ENCODE measurements at regions not wholly inside any gene's neighbourhood (a gene's known extent, or its start where the extent isn't known, plus 50 kb on each side); places are given as distances from the start of the nearest gene placed in this dataset.

DNA sequence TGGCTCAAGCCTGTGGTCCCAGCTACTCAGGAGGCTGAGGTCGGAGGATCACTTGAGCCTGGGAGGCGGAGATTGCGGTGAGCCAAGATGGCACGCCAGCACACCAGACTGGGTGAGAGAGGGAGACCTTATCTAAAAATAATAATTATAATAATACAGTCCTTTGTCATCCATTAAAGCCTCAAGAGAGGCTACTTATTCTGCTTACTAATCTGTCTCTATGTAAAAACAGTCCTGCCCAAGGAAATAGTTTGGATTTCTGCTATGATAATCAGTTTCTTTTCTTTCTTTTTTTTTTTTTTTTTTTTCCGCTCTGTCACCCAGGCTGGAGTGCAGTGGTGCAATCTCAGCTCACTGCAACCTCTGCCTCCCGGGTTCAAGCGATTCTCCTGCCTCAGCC is 228.3 kb downstream of the C1D start:
- in situ Hi-C loops (cut with MboI; ENCODE audit: low pct_unique_long_range_greater_than_20kb in 2 of 9, low sequenced_read_pairs in 9 of 9, unreplicated experiment in 9 of 9): loop anchor here in 2 of 9 experiments (25.0 kb wide), 1 partner anchor 1397 kb away; the partner anchor contains the start of gene MEIS1 (in 2 of the 2)
- 48 to 100% (median 94%) methylated on average over 1 to 5 of the region's 7 CpGs; no CpG with 5 or more reads in 5 of the 10 experiments for WGBS, 10 experiments
- no peak overlapping the region for H3K27ac ChIP-seq

DNA sequence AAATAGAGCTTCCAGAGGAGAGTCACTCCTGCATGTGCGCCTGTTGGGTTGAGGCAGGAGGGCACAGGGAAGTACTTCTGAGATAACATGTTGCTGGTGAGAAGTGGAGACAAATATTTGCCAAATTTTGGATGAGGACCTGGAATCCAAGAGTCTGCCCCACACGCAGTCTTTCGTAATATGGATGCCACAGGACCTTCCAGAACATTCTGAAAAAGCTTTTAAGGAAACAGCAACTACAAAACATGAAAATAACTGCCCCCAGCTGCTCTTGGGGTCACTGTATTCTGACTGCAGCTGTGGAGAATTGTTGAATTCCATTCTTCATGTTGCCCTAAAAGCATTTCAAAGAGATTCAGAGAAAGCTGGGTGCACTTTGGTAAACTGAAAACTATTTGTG is 227.5 kb downstream of the C1D start:
- Histone ChIP-seq H3K4me3 (no peak overlapping the region), H3K27ac (no peak overlapping the region), H3K4me1 (replicated peaks in 1 of 2) (peaks cover 0 to 2% of the 10 kb centered on the region in 2 donors)
- WGBS, 10 experiments: 67 to 100% (median 97%) methylated on average over 1 to 3 of the region's 3 CpGs; no CpG with 5 or more reads in 6 of the 10 experiments
- in situ Hi-C loops (cut with MboI; ENCODE audit: low pct_unique_long_range_greater_than_20kb in 2 of 9, low sequenced_read_pairs in 9 of 9, unreplicated experiment in 9 of 9): loop anchor here in 2 of 9 experiments (25.0 kb wide), 1 partner anchor 1398 kb away; the partner anchor contains the start of gene MEIS1 (in 2 of the 2)
- ATAC-seq (replicated peaks in 6 of 8): no peak

More for the DNA sequence above, 228.3 kb downstream of the C1D start:
- H3K4me3 ChIP-seq: no peak overlapping the region
- ATAC-seq (replicated peaks in 6 of 8): no peak
- H3K4me1 ChIP-seq (replicated peaks in 1 of 2): no peaks in the 10 kb centered on the region

DNA sequence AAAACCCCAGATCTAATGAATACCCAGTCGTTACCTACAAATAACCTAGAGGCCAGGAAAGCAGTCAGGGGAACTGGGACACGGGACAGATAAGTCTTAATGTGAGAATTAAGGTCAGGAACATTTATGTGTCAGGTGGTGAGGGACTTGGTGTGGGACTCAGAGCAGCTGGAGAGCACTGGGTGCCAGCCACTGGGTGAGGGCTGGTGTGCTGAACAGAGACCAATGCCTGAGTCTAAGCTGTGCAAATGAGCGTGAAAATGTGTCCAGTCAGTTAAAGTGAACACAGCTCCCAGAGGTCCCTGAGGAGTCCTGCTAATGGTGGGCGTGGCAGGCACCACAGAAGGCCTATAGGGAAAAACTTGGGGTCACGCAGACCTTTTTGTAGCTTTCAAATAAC is 225.9 kb downstream of the C1D start:
- Histone ChIP-seq H3K4me1 (replicated peaks in 1 of 2) (peaks cover 0 to 3% of the 10 kb centered on the region in 2 donors), H3K27ac (no peak overlapping the region), H3K4me3 (no peak overlapping the region)
- 33 to 100% (median 72%) methylated on average over 2 to 5 of the region's 5 CpGs; no CpG with 5 or more reads in 2 of the 10 experiments for WGBS, 10 experiments
- in situ Hi-C loops (cut with MboI; ENCODE audit: low pct_unique_long_range_greater_than_20kb in 2 of 9, low sequenced_read_pairs in 9 of 9, unreplicated experiment in 9 of 9): loop anchor here in 2 of 9 experiments (25.0 kb wide), 1 partner anchor 1400 kb away; the partner anchor contains the start of gene MEIS1 (in 2 of the 2)
- ATAC-seq (replicated peaks in 6 of 8): peak in 2 of 8 experiments; percentile 27

DNA sequence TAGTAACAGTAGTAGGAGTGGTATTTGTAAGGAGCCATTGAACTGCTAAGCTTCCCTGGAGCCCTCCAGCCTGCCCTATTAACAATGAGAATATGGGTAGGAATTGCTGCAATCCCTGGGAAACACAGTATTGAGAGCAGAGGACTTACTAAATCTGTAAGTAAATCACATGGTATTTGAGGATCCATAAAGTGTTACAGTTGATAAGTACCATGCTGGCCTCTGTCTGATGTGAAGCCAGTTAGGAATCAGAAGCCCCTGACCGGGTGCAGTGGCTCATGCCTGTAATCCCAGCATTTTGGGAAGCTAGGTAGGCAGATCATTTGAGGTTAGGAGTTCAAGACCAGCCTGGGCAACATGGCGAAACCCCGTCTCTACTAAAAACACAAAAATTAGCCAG is 224.6 kb downstream of the C1D start:
- in situ Hi-C loops (cut with MboI; ENCODE audit: low pct_unique_long_range_greater_than_20kb in 2 of 9, low sequenced_read_pairs in 9 of 9, unreplicated experiment in 9 of 9): loop anchor here in 2 of 9 experiments (25.0 kb wide), 1 partner anchor 1401 kb away; the partner anchor contains the start of gene MEIS1 (in 2 of the 2)
- no peak overlapping the region for H3K27ac ChIP-seq
- no peak for ATAC-seq (replicated peaks in 6 of 8)
- H3K4me1 ChIP-seq (replicated peaks in 1 of 2): peaks cover 0 to 3% of the 10 kb centered on the region in 2 donors
- WGBS, 10 experiments: 80 to 83% methylated on average over 1 to 3 of the region's 3 CpGs; no CpG with 5 or more reads in 8 of the 10 experiments
- no peak overlapping the region for H3K4me3 ChIP-seq

DNA sequence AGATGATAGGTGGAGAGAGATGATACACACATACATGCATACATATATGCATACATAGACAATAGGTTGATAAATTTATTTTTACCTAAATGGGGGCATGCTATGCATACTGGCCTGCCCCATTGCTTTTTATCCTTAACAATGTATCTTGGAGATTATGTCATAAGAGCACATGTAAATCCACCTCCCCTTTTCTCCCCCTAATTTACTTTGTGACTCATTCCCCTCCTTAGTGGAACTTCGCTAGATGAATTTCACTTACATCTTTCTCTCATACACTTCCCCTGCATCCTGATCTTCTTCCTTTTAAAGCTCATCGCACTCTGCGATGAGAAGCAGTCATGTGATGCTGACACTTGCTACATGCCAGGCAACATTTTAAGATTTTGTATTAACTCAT is 223.6 kb downstream of the C1D start:
- H3K4me1 ChIP-seq (replicated peaks in 1 of 2): peaks cover 0 to 3% of the 10 kb centered on the region in 2 donors
- peak in 3 of 8 experiments; percentile 33 to 49 (median 44) for ATAC-seq (replicated peaks in 6 of 8)
- WGBS, 10 experiments: 88 to 100% (median 93%) methylated on average over 1 to 3 of the region's 3 CpGs; no CpG with 5 or more reads in 2 of the 10 experiments
- in situ Hi-C loops (cut with MboI; ENCODE audit: low pct_unique_long_range_greater_than_20kb in 2 of 9, low sequenced_read_pairs in 9 of 9, unreplicated experiment in 9 of 9): loop anchor here in 2 of 9 experiments (25.0 kb wide), 1 partner anchor 1402 kb away; the partner anchor contains the start of gene MEIS1 (in 2 of the 2)
- H3K4me3 ChIP-seq: no peak overlapping the region
- H3K27ac ChIP-seq: no peak overlapping the region

DNA sequence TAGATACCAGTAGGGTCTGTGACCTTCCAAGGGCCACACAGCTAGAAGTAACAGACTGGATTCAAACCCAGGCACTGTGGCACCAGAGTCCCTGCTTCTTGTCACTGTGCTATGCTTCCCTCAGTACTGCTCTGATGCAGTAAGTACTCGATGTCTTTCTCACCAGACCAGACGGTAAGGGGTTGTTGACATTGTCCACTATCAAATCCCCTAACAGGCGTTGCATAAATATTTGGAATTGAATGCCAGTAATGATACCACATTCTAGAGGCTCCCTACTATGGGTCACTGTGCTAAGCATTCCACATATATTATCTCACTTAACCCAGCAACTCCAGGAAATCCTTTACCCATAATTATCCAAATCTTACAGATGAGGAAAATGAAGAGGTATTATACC is 223.1 kb downstream of the C1D start:
- peak in 3 of 8 experiments; percentile 22 to 37 (median 28) for ATAC-seq (replicated peaks in 6 of 8)
- Histone ChIP-seq H3K27ac (no peak overlapping the region), H3K4me1 (replicated peaks in 1 of 2) (peaks cover 0 to 3% of the 10 kb centered on the region in 2 donors), H3K4me3 (no peak overlapping the region)
- in situ Hi-C loops (cut with MboI; ENCODE audit: low pct_unique_long_range_greater_than_20kb in 2 of 9, low sequenced_read_pairs in 9 of 9, unreplicated experiment in 9 of 9): loop anchor here in 2 of 9 experiments (25.0 kb wide), 1 partner anchor 1402 kb away; the partner anchor contains the start of gene MEIS1 (in 2 of the 2)
- 67 to 100% (median 90%) methylated on average over 1 to 3 of the region's 3 CpGs; no CpG with 5 or more reads in 3 of the 10 experiments for WGBS, 10 experiments

DNA sequence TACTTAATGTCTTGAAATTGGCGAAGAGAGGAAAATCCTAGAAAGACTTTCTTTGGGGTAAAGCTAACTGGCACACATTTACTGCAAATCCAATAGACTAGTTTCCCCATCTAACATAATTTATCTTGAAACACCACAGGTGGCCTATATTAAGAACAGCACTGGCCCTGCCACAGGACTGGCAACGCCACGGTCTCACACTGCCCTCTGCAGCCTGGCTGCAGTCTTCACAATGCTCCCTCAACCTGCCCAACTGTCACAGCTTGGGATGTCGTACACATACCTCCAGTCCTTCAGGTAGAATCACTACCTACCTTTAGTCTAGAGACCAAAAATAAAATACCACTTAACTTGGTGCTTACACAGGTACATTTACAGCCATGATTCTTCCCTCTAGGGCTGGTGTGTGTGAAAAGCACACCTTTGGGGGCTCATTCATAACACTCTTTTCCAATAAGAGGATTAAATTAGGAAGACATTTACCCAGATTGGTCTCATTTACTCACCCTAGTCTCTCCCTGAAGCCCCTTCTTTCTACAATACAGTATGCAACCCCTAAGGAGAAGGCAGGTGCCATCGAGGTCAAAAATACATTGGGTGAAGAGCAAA is 222.2 kb downstream of the C1D start:
- ATAC-seq (replicated peaks in 6 of 8): peak; percentile 97 to 100 (median 99)
- in situ Hi-C loops (cut with MboI; ENCODE audit: low pct_unique_long_range_greater_than_20kb in 2 of 9, low sequenced_read_pairs in 9 of 9, unreplicated experiment in 9 of 9): loop anchor here in 2 of 9 experiments (25.0 kb wide), 1 partner anchor 1403 kb away; the partner anchor contains the start of gene MEIS1 (in 2 of the 2)
- peaks cover 1 to 4% of the 10 kb centered on the region in 2 donors for H3K4me1 ChIP-seq (replicated peaks in 1 of 2)
- no peak overlapping the region for H3K27ac ChIP-seq
- WGBS, 10 experiments: 14 to 68% (median 53%) methylated on average over 3 to 5 of the region's 5 CpGs; no CpG with 5 or more reads in 5 of the 10 experiments
- no peak overlapping the region for H3K4me3 ChIP-seq

DNA sequence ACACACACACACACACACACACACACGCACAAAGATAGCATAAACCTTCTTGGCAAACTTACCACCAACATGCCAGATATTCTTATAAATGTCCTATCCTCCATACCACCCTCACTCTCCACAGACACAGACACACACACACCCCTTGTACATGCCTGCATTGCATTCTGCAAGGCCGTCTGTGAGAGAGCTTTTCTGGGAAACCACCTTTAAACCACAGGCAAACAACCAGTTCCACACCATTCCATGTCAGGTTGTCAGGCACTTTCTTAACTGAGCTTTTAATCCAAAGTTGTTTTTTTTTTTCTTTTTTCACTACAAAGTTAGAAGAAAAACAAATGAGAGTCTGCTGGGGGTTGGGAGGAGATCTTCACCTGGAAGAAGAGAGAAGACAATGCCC is 221.1 kb downstream of the C1D start:
- no peak overlapping the region for H3K4me3 ChIP-seq
- no peak overlapping the region for H3K27ac ChIP-seq
- WGBS, 10 experiments: 33 to 100% (median 73%) methylated on average over 1 to 2 of the region's 2 CpGs; no CpG with 5 or more reads in 6 of the 10 experiments
- ATAC-seq (replicated peaks in 6 of 8): no peak
- in situ Hi-C loops (cut with MboI; ENCODE audit: low pct_unique_long_range_greater_than_20kb in 2 of 9, low sequenced_read_pairs in 9 of 9, unreplicated experiment in 9 of 9): loop anchor here in 2 of 9 experiments (25.0 kb wide), 1 partner anchor 1404 kb away; the partner anchor contains the start of gene MEIS1 (in 2 of the 2)
- peaks cover 9 to 12% of the 10 kb centered on the region in 2 donors for H3K4me1 ChIP-seq (replicated peaks in 1 of 2)

DNA sequence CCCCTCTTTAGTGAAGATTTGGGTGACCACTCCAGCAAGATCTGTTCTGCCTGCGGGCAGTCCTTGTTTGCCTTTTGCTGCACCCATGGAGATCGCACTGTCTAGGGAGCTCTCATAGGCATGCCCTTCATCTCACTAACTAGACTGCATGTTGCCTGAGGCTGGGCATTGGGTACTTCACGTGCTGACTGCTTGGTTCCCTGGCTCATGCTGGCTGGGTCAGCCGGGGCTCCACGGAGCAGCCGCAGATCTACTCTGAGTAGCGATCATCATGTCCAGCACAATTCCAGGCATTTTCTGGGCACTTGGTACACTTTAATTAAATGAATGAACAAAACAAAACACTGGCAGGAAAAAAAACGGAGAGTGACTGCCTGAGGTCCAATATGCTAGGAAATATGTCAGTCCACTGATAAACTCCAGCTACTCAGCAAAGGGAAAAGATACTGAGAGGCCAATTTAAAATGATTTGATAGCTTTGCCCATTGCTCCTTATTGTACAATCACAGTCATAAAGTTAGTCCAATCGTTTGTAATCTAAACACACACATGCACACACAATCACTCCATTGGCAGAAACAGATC is 220.3 kb downstream of the C1D start:
- Histone ChIP-seq H3K27ac (no peak overlapping the region), H3K4me3 (no peak overlapping the region), H3K4me1 (replicated peaks in 1 of 2) (peaks cover 9 to 12% of the 10 kb centered on the region in 2 donors)
- in situ Hi-C loops (cut with MboI; ENCODE audit: low pct_unique_long_range_greater_than_20kb in 2 of 9, low sequenced_read_pairs in 9 of 9, unreplicated experiment in 9 of 9): loop anchor here in 2 of 9 experiments (25.0 kb wide), 1 partner anchor 1405 kb away; the partner anchor contains the start of gene MEIS1 (in 2 of the 2)
- 27 to 100% (median 90%) methylated on average over 1 to 6 of the region's 9 CpGs; no CpG with 5 or more reads in 5 of the 10 experiments for WGBS, 10 experiments
- no peak for ATAC-seq (replicated peaks in 6 of 8)

DNA sequence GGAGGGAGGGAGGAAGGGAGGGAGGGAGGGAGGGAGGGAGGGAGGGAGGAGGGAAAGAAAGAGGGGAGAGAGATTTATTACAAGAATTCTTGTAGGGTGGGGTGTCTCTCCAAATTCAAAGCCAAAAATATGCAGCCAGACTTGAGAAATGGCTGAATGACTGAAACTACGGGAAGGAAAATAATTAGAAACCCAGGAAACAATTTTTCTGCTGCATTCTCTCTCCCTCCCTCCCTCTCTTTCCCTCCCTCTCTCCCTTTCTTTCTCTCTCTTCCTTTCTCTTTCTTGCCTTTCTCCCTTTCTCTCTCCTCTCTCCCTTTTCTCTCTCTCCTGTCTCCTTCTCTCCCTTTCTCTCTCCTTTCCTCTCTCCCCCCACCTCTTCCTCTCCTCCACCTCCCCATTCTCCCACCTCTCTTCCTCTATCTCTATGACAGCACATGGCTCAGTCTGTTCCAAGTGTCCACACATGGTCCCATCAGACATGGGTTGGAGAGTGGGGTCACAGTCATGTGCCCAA is 218.7 kb downstream of the C1D start:
- no peak for ATAC-seq (replicated peaks in 6 of 8)
- 19 to 89% (median 38%) methylated on average over 1 of the region's 1 CpG; no CpG with 5 or more reads in 5 of the 10 experiments for WGBS, 10 experiments
- H3K4me3 ChIP-seq: no peak overlapping the region
- in situ Hi-C loops (cut with MboI; ENCODE audit: low pct_unique_long_range_greater_than_20kb in 2 of 9, low sequenced_read_pairs in 9 of 9, unreplicated experiment in 9 of 9): loop anchor here in 2 of 9 experiments (25.0 kb wide), 1 partner anchor 1407 kb away; the partner anchor contains the start of gene MEIS1 (in 2 of the 2)
- peaks cover 9 to 12% of the 10 kb centered on the region in 2 donors for H3K4me1 ChIP-seq (replicated peaks in 1 of 2)
- H3K27ac ChIP-seq: no peak overlapping the region

DNA sequence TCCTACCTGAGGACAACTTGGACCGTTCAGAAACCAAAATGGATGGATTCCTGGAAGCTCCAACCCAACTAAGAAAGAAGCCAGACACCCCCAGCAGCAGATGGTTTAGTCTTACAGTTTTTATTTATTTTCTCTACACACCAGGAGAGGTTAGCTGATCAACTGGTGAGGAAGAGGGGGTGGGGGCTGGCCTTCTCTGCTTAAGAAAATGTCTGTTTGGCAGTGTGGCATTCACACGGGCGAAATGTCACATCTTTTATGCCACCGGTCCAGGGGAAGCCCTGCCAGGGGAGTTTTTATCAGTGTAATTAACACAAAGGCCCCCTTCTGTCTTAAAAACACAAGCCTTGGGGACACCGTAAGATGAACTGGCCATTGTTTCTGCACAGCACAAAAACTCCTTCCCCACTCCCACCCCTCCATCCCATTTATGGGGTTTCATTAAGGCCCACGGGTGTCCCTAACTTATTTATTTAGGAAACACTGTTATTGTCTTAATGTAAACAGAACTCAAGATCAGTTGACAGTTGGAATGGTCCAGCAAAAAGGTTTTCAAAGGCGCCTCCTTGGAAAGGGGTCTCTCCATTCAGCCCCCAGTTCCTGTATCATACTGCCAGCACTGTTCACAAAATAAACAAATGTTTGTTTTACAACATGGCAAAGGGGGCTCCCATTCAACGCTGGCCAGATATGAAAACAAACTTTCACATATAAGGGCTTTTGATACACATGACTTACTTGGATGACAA is 217.0 kb downstream of the C1D start:
- ATAC-seq (replicated peaks in 6 of 8): peak in 5 of 8 experiments; percentile 9 to 63 (median 22)
- H3K4me1 ChIP-seq (replicated peaks in 1 of 2): peaks cover 9% of the 10 kb centered on the region in 2 donors
- WGBS, 10 experiments: 50 to 89% (median 82%) methylated on average over 1 to 7 of the region's 8 CpGs; no CpG with 5 or more reads in 2 of the 10 experiments
- H3K4me3 ChIP-seq: no peak overlapping the region
- in situ Hi-C loops (cut with MboI; ENCODE audit: low pct_unique_long_range_greater_than_20kb in 2 of 9, low sequenced_read_pairs in 9 of 9, unreplicated experiment in 9 of 9): loop anchor here in 2 of 9 experiments (25.0 kb wide), 1 partner anchor 1408 kb away; the partner anchor contains the start of gene MEIS1 (in 2 of the 2)
- no peak overlapping the region for H3K27ac ChIP-seq
